ENCODE measurements at regions not wholly inside any gene's neighbourhood (a gene's known extent, or its start where the extent isn't known, plus 50 kb on each side); places are given as distances from the start of the nearest gene placed in this dataset.

GRCh38 chr16:86700046-86700945 is 121.9 kb downstream of the FOXL1 start:
- no peak for TF ChIP-seq YY1 (IDR thresholded peaks at IDR 0.05; ENCODE audit: insufficient read depth, insufficient read length)
- no peak for TF ChIP-seq SUZ12 (IDR thresholded peaks at IDR 0.05; ENCODE audit: extremely low read depth, insufficient read depth, insufficient read length)
